SW 1271 (cell line): ENCODE measurements at regions not wholly inside any gene's neighbourhood (a gene's known extent, or its start where the extent isn't known, plus 50 kb on each side); places are given as distances from the start of the nearest gene placed in this dataset.

ENCODE experiments used
- DNase-seq, 2 experiments: peaks; one replicate each; lab custom pipeline; 2025; lab: John Stamatoyannopoulos, UW

- no peak for DNase-seq
These were observed 1424.6 kb upstream of the LRRTM3 start for GRCh38 chr10:65501259-65501658.

DNA sequence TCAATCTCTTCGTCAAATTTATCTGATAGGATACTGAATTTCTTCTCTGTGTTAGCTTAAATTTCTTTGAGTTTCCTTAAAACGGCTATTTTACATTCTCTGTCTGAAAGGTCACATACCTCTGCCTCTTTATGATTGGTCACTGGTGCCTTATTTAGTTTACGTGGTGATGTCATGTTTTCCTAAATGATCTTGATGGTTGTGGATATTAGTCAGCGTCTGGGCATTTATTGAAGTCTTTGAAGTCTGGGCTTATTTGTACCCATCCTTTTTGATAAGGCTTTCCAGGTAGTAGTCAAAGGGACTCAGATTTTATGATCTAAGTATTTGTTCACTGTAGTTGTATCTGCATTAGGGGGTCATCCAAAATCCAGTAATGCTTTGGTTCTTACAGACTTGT is 1407.5 kb upstream of the LRRTM3 start:
- no peak for DNase-seq

- no peak for DNase-seq
These were observed 1396.8 kb upstream of the LRRTM3 start for GRCh38 chr10:65528986-65529385.

DNA sequence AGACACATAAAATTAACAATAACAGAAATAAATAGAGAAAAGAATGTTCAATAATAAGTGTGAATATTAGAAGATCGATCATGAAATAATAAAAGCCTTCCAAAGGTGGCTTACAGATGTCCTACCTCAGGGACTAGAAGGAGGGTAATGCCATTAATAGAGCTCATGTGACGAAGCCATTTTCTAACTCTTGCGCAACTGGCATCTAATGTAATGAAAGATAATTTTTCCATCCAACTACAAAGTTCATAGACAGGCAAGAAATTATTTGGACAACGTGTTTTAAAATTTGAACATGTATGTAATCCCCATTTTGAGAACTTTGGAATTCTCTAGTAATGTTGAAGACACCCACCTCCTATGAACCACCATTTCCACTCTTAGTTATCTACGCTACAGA is 1394.3 kb upstream of the LRRTM3 start:
- no peak for DNase-seq

DNA sequence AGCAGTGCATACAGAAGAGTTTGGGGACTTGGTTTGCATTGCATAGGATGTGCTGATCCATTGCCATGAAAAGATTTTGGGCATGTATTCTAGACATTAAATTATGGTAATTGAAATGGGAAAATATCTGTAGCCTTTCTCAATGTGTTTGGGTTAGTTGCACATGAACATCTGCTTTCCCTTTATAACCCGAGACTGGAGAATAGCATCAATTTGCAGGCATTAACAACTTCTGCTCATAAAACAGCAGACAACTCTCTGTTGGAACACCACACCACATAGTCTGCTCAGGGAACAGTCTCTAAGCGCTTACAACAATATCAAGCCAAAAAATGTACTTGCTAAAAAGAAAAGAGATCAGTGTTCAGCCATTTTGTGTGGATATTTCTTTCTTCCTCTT is 1391.1 kb upstream of the LRRTM3 start:
- DNase-seq: no peak

DNA sequence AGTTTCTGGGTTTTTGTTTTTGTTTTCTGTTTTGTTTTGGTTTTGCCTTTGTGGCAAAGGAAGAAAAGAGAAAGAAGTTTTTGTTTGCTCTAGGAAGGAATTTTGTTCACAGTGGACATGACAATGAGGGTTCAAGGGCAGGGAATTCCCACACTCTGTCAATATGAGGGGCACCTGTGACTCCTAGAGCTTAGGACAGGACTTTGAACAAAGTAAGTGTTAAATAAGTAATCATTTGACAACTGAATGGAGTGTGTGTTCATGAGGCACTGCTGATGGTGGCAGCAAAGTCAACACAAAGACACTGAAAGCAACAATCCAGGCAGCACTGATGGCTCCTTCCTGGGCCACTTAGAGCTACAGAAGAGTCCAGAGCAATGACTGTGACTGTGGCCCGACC is 1381.1 kb upstream of the LRRTM3 start:
- DNase-seq: no peak

DNA sequence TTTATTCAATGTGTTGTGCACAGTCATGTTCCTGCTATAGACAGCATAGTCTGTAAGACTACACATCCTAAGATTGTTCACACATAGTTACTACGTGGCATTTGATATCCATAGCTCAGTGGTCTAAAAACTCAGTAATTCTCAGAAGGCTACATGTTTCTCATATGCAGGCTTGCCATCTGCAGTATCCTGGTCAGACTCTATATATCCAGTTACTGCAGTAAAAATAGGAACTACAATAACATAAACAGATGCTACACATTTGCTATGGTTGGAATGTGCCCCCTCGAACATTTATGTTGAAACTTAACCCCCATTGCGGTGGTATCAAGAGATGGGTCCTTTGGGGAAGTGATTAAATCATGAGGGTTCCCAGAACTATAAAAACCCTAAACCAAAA is 1377.8 kb upstream of the LRRTM3 start:
- DNase-seq: no peak

- DNase-seq: no peak
These were observed 1375.1 kb upstream of the LRRTM3 start for GRCh38 chr10:65550761-65551160.

DNA sequence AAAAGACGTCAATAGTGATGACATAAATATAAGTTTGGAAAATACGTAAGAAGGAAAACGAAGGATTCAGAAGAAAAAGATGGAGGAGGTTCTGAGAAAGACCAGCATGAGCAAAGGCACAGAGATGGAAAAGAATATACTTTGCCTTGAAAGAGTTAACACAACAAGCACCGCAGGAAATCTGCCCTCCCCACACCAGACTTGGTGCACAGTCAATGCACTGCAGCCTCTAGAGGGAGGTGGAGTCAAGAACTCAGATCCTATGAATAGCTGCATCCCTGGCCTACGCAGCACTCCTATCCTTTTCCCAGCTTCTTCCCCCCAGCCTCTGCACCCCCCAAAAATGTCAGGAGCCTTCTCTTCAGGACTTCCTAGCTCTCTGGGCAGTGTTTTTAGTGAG is 1370.6 kb upstream of the LRRTM3 start:
- DNase-seq: no peak

DNA sequence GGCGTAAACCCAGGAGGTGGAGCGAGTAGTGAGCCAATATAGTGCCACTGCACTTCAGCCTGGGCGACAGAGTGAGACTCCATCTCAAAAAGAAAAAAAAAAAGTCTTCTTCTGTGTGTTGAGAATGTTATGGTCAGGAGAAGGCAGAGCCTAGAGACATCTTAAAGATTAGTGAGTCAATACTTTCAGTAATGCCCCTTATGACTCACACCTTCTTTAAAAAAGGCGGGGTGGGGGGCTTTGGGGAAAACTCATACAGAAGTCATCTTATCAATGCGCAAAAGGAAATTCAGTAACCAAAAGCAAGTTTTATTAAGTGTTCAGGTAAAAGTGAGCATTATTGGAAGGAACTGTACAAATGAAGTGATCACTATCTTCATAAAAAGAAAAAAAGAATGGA is 1369.8 kb upstream of the LRRTM3 start:
- no peak for DNase-seq

DNA sequence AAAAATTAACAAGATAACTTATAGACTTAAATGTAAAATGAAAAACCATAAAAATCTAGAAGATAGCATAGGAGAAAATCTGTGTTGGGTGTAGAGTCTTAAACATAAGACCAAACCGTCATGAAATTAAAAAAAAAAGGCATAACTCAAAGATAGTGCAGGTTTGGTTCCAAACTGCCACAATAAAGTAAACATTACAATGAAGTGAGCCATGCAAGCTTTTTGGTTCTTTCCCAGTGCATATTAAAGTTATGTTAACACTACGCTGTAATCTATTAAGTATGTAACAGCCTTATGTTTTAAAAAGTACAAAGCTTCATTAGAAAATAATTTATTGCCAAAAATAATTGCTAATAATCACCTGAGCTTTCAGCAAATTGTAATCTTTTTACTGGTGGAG is 1366.5 kb upstream of the LRRTM3 start:
- DNase-seq: no peak

DNA sequence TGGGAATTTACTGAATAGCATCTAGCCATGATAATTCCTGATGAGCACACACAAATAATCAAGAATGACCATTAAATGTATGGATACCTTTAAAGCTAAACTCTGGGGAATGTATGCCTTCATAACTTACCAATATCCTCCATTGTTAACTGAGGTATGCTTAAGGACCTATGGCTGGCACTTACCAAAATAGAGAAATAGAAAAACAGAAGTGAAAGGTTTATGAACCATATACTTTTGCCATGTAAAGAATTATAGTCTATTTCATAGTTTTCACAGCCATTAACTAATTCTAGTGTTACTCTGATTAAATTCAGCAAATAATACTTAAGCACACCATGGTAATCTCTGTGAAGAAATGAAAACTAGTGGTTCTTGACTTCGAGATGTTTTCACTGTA is 1360.6 kb upstream of the LRRTM3 start:
- no peak for DNase-seq

DNA sequence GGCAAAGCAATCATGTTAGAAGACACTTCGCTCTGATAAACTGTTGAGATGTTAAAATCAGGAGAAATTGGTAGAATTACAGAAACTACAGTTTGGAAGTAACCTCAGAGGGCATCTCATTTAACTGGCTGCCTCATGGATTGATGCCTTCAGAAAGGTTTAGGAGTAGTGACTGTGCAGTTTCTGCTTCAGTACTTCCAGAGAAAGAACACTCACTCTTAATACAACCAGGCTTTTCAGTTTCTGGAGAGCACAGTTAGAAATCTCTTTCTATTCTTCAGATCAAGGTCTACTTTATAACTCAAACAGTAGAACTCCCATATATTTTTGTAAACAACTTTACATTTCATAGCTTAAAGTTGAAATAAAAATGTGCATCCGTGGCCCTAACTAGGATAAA is 1358.9 kb upstream of the LRRTM3 start:
- DNase-seq: no peak

- peak; percentile 35 to 44 for DNase-seq
These were observed 1355.5 kb upstream of the LRRTM3 start for GRCh38 chr10:65570143-65571010.

- DNase-seq: peak in 1 of 2 experiments; percentile 32
These were observed 1354.7 kb upstream of the LRRTM3 start for GRCh38 chr10:65571011-65571570.

DNA sequence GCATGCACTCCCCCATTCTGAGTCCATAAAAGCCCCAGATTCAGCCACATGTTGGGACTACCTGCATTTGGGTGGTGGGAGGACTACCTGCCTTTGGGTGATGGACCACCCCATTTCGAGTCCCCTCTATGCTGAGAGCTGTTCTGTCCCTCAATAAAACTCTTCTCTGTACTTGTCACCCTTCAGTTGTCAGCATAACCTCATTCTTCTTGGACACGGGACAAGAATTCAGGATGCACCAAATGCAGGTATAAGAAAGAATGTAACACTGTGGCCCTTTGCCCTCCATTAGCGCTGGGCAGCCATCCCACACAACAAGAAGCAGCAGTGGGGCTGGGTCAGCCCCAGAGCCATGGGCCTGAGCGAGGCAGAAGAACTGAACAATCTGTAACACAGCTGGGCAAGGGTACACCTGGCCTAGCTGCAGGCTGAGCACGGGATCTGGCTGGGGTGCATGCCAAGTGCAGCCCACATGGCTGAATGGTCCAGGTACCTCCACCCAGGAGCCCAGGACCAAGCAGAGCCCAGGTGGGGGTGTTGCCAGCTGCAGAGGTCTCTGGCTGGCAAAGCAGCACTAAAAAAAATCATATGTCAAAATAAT is 1344.3 kb upstream of the LRRTM3 start:
- DNase-seq: no peak

- DNase-seq: no peak
These were observed 1323.5 kb upstream of the LRRTM3 start for GRCh38 chr10:65602182-65602865.

GRCh38 chr10:65611592-65611991 is 1314.2 kb upstream of the LRRTM3 start:
- no peak for DNase-seq

DNA sequence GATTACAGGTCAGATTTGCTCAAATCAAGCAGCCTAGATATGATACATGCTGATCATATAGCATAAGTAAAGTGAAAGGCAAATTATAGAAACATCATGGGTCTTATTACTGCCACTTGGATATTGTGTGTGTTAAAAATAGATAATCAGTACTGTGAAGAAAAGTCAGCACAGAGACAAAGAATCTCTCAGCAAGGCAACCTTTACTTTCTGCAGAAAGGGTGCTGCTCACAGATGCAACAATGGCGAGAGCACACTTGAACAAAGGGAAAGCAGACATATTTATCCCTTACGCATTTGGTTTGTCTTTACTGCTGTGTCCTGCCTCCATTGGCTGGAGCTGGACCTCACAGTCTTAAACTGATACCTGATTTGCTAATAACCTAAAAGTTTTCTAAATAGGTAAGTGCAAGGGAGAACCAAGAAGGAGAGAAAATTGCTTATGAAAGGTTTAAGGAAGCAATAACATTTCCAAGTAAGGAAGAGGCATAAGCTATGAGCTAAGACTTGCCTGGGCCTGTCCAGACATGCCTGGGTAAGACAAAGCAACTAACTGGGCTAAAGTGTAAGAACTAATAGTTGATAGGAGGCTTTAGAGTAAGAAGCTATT is 1310.8 kb upstream of the LRRTM3 start:
- DNase-seq: no peak

- DNase-seq: no peak
These were observed 1307.7 kb upstream of the LRRTM3 start for GRCh38 chr10:65618126-65618525.

DNA sequence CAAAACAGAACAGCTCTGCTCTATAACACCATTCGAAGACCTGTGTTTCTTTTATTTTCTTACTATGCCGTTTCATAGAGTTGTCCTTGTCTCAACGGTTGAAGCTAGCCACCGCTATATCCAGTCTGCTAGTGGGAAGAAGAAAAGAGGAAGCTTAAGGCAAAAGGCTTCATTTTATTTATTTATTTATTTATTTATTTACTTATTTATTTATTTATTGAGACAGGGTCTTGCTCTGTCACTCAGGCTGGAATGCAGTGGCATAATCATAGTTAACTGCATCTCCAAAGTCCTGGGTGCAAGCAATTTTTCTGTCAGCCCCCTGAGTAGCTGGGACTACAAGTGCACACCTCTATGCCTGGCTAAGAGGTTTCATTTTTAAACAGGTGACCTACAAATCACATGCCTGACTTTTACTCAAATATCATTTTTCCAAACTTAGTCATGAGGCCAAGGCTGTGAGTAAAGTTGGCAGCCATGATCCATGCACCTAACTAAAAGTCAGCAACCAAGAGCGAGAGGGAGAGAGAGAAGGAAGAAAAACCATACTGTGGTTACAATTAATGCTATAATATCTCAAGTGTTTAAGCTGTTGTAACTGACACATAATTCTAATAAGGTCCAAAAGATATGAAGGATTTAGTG is 1305.3 kb upstream of the LRRTM3 start:
- no peak for DNase-seq

GRCh38 chr10:65622608-65623007 is 1303.2 kb upstream of the LRRTM3 start:
- no peak for DNase-seq
